Activated T-helper 2 cell treated with anti-CD3 and anti-CD28 coated beads, Interferon-gamma antibody, Interleukin-2, Interleukin-4, amounts not matched to agents 10 μg/mL and 5 μg/mL and 100 μg/mL, durations not matched to agents 14 hours and 24 hours and 36 hours (primary cell): ENCODE measurements at regions not wholly inside any gene's neighbourhood (a gene's known extent, or its start where the extent isn't known, plus 50 kb on each side); places are given as distances from the start of the nearest gene placed in this dataset.

Source experiments
- DNase-seq: peaks from one replicate; pipeline ENCODE4 v3.0.0; 2021; ENCODE audit warnings: low spot score
- H3K27ac Mint-ChIP-seq: one replicate; pipeline ENCODE4 v1.8.0; 2021; ENCODE audit warnings: mixed read lengths
- H3K27me3 Mint-ChIP-seq: one replicate; pipeline ENCODE4 v1.8.0; 2021; ENCODE audit warnings: low read depth, mixed read lengths
- H3K36me3 Mint-ChIP-seq: one replicate; pipeline ENCODE4 v1.8.0; 2021; ENCODE audit warnings: low read depth, mixed read lengths
- H3K4me1 Mint-ChIP-seq: one replicate; pipeline ENCODE4 v1.8.0; 2021; ENCODE audit warnings: low read depth, mixed read lengths
- H3K4me3 Mint-ChIP-seq: one replicate; pipeline ENCODE4 v1.8.0; 2021; ENCODE audit warnings: low read depth, mild to moderate bottlenecking, moderate library complexity, mixed read lengths
- H3K9me3 Mint-ChIP-seq: one replicate; pipeline ENCODE4 v1.8.0; 2021; ENCODE audit warnings: mixed read lengths
- intact Hi-C: fragments of 100-400 bp; cut with micrococcal nuclease; formaldehyde crosslinking; loops from one replicate; pipeline ENCODE4 v1.15.1; 2023

- H3K4me3 Mint-ChIP-seq, result no peak overlapping the region
- peaks cover 4% of the 10 kb centered on the region for H3K9me3 Mint-ChIP-seq
- no peak overlapping the region for H3K27ac Mint-ChIP-seq
- peaks cover 10% of the 10 kb centered on the region for H3K27me3 Mint-ChIP-seq
- no peak for DNase-seq
- peaks cover 3% of the 10 kb centered on the region for H3K36me3 Mint-ChIP-seq
- H3K4me1 Mint-ChIP-seq, result peaks cover 6% of the 10 kb centered on the region
- intact Hi-C loops, result no loop called here
These were observed 54.2 kb upstream of the MGST2 start for GRCh38 chr4:139611391-139611790.

GRCh38 chr4:139609647-139610046 is 53.6 kb upstream of the SETD7 start:
- no peak for DNase-seq
- Mint-ChIP-seq H3K9me3 (peaks cover 10% of the 10 kb centered on the region), H3K27ac (no peak overlapping the region), H3K36me3 (peaks cover 6% of the 10 kb centered on the region), H3K4me3 (no peak overlapping the region), H3K27me3 (peaks cover 16% of the 10 kb centered on the region), H3K4me1 (peaks cover 10% of the 10 kb centered on the region)
- intact Hi-C loops, result no loop called here

GRCh38 chr4:139607502-139608060 is 51.6 kb upstream of the SETD7 start:
- Mint-ChIP-seq H3K9me3 (peaks cover 10% of the 10 kb centered on the region), H3K27ac (no peak overlapping the region)

GRCh38 chr4:139606579-139607501 is 50.8 kb upstream of the SETD7 start:
- peaks cover 6% of the 10 kb centered on the region for H3K36me3 Mint-ChIP-seq
- DNase-seq, result no peak
- peaks cover 15% of the 10 kb centered on the region for H3K4me1 Mint-ChIP-seq
- peaks cover 10% of the 10 kb centered on the region for H3K9me3 Mint-ChIP-seq
- H3K27me3 Mint-ChIP-seq, result peaks cover 16% of the 10 kb centered on the region
- intact Hi-C loops, result no loop called here
- H3K4me3 Mint-ChIP-seq, result peak overlapping the region; percentile 41
- no peak overlapping the region for H3K27ac Mint-ChIP-seq

More at GRCh38 chr4:139607502-139608060, 51.6 kb upstream of the SETD7 start:
- intact Hi-C loops, result no loop called here
- Mint-ChIP-seq H3K27me3 (peaks cover 16% of the 10 kb centered on the region), H3K4me1 (peaks cover 14% of the 10 kb centered on the region), H3K36me3 (peaks cover 6% of the 10 kb centered on the region), H3K4me3 (no peak overlapping the region)
- no peak for DNase-seq

GRCh38 chr4:139606103-139606502 is 50.1 kb upstream of the SETD7 start:
- H3K36me3 Mint-ChIP-seq, result peaks cover 6% of the 10 kb centered on the region
- no peak overlapping the region for H3K27ac Mint-ChIP-seq
- H3K27me3 Mint-ChIP-seq, result peaks cover 14% of the 10 kb centered on the region
- H3K4me1 Mint-ChIP-seq, result peaks cover 15% of the 10 kb centered on the region
- peaks cover 10% of the 10 kb centered on the region for H3K9me3 Mint-ChIP-seq
- DNase-seq, result no peak
- intact Hi-C loops, result no loop called here
- H3K4me3 Mint-ChIP-seq, result peak overlapping the region; percentile 7
